Body of pancreas (tissue), 4 donors: ENCODE measurements at regions not wholly inside any gene's neighbourhood (a gene's known extent, or its start where the extent isn't known, plus 50 kb on each side); places are given as distances from the start of the nearest gene placed in this dataset.

Source experiments
- POLR2A ChIP-seq, 3 donors: fragments of 450-650 bp; IDR thresholded peaks; one replicate each; pipeline ENCODE4 v1.6.1; 2016; ENCODE audit warnings: antibody characterized with exemption in 3 of 3, mild to moderate bottlenecking in 2 of 3
- TF ChIP-seq, protein P1 (sequence below), 7 experiments: fragments of 450-650 bp in 4 of 7; fragments of 200-600 bp in 3 of 7; sonication (generic) in 3 of 7; IDR thresholded peaks; one replicate each; pipeline ENCODE4 v1.5.1; 2016 to 2019; ENCODE audit warnings: antibody characterized with exemption in 7 of 7

DNA sequence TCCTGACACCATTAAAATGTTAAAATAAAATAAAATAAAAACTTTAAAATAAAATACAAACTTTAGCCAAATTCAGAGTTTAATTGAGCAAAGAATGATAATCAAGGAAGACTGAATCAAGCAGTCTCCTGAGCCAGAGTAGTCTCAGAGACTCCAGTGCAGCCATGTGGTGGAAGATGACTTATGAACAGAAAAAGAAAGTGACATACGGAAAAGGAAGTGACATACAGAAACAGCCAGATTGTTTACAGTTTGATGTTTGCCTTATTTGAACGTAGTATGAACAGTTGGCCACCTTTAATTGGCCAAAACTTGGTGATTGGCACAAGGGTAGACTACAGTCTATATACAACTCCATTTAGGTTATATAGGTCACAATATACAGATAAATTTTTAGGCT, 787.2 kb downstream of the ADCYAP1 start:
- TF ChIP-seq, protein P1, sequence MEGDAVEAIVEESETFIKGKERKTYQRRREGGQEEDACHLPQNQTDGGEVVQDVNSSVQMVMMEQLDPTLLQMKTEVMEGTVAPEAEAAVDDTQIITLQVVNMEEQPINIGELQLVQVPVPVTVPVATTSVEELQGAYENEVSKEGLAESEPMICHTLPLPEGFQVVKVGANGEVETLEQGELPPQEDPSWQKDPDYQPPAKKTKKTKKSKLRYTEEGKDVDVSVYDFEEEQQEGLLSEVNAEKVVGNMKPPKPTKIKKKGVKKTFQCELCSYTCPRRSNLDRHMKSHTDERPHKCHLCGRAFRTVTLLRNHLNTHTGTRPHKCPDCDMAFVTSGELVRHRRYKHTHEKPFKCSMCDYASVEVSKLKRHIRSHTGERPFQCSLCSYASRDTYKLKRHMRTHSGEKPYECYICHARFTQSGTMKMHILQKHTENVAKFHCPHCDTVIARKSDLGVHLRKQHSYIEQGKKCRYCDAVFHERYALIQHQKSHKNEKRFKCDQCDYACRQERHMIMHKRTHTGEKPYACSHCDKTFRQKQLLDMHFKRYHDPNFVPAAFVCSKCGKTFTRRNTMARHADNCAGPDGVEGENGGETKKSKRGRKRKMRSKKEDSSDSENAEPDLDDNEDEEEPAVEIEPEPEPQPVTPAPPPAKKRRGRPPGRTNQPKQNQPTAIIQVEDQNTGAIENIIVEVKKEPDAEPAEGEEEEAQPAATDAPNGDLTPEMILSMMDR (IDR thresholded peaks at IDR 0.05) = no peak
- TF ChIP-seq POLR2A (IDR thresholded peaks at IDR 0.05) = no peak
